ENCODE measurements at regions not wholly inside any gene's neighbourhood (a gene's known extent, or its start where the extent isn't known, plus 50 kb on each side); places are given as distances from the start of the nearest gene placed in this dataset.

DNA sequence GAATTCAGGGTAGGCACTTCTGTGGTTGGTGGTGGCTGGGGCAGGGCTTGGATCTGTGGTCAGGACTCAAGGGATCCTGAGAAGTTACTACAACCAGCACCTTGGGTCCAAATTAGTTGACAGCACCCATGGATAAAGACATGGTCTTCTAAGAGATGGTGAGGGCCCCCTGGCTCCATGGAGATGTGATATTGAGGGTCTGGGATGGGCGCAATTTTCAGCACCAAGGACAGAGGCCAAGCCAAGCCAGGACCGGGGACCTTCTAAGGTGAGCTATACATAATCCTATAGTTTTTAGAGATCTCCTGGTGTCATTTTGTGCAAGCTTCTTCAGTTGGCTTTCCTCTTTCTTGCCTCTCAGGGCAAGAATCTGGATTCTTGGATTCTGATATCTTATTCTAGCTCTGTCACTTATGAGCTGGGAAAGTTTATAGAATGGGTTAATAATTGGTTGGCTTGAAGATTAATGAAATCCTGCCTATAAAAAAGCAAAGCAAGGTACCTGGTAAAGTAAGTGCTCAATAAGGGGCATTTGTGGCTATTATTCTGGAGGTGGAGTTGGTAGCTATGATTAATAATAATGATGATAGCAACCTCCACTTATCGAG lies 130.1 kb upstream of the LHX5 start:
- Histone ChIP-seq H3K36me3 (no peaks in the 10 kb centered on the region), H3K27me3 (no peaks in the 10 kb centered on the region), H3K9me3 (no peaks in the 10 kb centered on the region), H3K4me3 (no peak overlapping the region), H3K4me1 (no peaks in the 10 kb centered on the region), H3K27ac (no peak overlapping the region)
- no peak for DNase-seq
- TF ChIP-seq POLR2A (IDR thresholded peaks at IDR 0.05): no peak
- TF ChIP-seq, protein P1, sequence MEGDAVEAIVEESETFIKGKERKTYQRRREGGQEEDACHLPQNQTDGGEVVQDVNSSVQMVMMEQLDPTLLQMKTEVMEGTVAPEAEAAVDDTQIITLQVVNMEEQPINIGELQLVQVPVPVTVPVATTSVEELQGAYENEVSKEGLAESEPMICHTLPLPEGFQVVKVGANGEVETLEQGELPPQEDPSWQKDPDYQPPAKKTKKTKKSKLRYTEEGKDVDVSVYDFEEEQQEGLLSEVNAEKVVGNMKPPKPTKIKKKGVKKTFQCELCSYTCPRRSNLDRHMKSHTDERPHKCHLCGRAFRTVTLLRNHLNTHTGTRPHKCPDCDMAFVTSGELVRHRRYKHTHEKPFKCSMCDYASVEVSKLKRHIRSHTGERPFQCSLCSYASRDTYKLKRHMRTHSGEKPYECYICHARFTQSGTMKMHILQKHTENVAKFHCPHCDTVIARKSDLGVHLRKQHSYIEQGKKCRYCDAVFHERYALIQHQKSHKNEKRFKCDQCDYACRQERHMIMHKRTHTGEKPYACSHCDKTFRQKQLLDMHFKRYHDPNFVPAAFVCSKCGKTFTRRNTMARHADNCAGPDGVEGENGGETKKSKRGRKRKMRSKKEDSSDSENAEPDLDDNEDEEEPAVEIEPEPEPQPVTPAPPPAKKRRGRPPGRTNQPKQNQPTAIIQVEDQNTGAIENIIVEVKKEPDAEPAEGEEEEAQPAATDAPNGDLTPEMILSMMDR (IDR thresholded peaks at IDR 0.05): no peak

DNA sequence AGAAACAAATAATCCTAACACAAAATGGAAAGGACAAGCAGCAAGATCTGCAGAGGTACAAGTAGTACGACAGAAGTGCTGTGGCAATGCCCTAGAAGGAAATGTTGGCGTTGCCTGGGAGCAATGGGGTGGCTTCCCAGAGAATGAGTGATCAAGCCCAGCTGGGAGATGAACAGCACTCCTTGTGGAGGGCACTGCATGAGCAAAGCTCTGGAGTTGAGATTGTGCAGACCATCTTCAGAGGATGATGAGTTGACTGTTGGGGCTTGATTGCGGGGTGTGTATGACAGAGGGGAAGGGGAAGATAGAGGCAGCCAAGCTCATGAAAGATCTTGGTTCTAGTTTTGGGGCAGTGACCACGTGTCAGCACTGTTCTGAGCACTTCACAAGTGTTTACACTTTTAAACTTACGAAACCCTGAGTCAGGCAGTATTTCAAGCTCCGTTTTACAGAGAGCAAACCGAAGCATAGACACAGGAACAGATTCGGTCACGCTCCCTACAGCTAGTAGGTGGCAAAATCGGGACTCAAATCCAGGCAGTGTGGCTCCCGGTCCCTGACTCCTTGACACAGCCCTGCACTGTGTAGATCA lies 127.2 kb upstream of the LHX5 start:
- no peak overlapping the region for H3K4me3 ChIP-seq
- TF ChIP-seq POLR2A (IDR thresholded peaks at IDR 0.05): no peak
- TF ChIP-seq, protein P1 (IDR thresholded peaks at IDR 0.05): no peak
- no peak for DNase-seq
- H3K27ac ChIP-seq: no peak overlapping the region
- no peaks in the 10 kb centered on the region for H3K9me3 ChIP-seq
- no peaks in the 10 kb centered on the region for H3K36me3 ChIP-seq
- no peaks in the 10 kb centered on the region for H3K4me1 ChIP-seq
- no peaks in the 10 kb centered on the region for H3K27me3 ChIP-seq

DNA sequence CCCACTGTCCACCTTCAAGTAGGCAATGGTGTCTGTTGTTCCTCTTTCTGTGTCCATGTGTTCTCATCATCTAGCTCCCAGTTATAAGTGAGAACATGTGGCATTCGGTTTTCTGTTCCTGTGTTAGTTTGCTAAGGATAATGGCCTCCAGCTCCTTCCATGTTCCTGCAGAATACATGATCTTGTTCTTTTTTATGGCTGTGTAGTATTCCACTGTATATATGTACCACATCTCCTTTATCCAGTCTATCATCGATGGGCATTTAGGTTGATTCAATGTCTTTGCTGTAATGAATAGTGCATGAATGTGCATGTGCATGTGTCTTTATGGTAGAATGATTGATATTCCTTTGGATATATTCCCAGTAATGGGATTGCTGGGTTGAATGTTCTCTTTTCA lies 123.3 kb upstream of the LHX5 start:
- DNase-seq: no peak
- TF ChIP-seq POLR2A (IDR thresholded peaks at IDR 0.05): no peak
- TF ChIP-seq, protein P1 (IDR thresholded peaks at IDR 0.05): no peak
- Histone ChIP-seq H3K4me1 (peaks cover 0 to 5% (median 1%) of the 10 kb centered on the region in 4 donors), H3K36me3 (no peaks in the 10 kb centered on the region), H3K27ac (no peak overlapping the region), H3K9me3 (no peaks in the 10 kb centered on the region), H3K27me3 (no peaks in the 10 kb centered on the region), H3K4me3 (no peak overlapping the region)

DNA sequence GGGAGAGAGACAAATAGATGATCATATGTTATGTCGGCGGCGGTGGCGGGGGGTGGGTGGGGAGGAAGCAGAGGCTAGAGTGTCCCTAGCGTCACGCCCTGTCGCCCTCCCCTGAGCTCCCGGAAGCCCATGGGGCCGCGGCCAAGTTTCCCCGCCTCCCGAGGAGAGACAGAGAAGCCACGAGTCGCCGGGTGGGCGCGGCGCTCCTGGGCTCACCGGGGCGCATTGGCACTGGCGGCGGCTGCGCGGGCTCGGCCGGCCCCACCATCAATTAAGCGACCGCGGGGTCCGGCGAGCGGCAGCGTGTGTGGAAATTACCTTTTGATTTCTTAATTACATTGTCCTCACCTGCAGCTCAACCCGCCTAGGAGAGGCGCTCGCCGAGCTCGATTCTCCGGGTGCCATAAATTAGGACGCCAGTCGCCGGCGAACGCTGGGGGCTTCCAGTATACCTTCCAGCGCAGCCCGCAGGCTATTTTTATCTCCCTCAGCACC lies 119.9 kb upstream of the LHX5 start:
- Histone ChIP-seq H3K36me3 (no peaks in the 10 kb centered on the region), H3K27ac (no peak overlapping the region), H3K4me3 (peak overlapping the region in 1 of 4 donors; percentile 6), H3K9me3 (no peaks in the 10 kb centered on the region), H3K27me3 (no peaks in the 10 kb centered on the region), H3K4me1 (peaks cover 0 to 5% (median 1%) of the 10 kb centered on the region in 4 donors)
- DNase-seq: no peak
- TF ChIP-seq POLR2A (IDR thresholded peaks at IDR 0.05): no peak
- TF ChIP-seq, protein P1 (IDR thresholded peaks at IDR 0.05): no peak

DNA sequence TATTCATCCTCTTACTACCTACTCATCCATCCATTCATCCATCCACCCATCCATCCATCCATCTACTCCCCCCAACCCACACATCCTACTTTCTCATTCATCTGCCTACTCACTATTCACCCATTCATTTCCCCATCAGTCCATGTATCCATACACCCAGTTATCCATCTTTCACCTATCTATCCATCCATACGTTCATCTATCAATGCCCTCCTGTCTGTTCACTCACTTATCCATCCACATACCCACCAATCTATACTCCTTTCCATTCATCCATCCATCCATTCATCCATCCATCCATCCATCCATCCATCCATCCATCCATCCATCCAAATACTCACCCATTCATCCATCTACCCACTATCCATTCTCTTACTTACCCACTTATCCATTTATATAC lies 117.8 kb upstream of the LHX5 start:
- TF ChIP-seq, protein P1 (IDR thresholded peaks at IDR 0.05): no peak
- no peak for TF ChIP-seq POLR2A (IDR thresholded peaks at IDR 0.05)

More for the DNA sequence above, 117.8 kb upstream of the LHX5 start:
- no peaks in the 10 kb centered on the region for H3K9me3 ChIP-seq
- no peak overlapping the region for H3K27ac ChIP-seq
- peaks cover 0 to 5% (median 1%) of the 10 kb centered on the region in 4 donors for H3K4me1 ChIP-seq
- H3K36me3 ChIP-seq: no peaks in the 10 kb centered on the region
- H3K27me3 ChIP-seq: no peaks in the 10 kb centered on the region
- no peak for DNase-seq
- H3K4me3 ChIP-seq: no peak overlapping the region
